COLO668 (cell line): ENCODE measurements at regions not wholly inside any gene's neighbourhood (a gene's known extent, or its start where the extent isn't known, plus 50 kb on each side); places are given as distances from the start of the nearest gene placed in this dataset.
A peak's percentile ranks its signal among the peaks of the same experiment; 100 is the strongest.
"Not testable (repeated sequence)": the region's sequence is repeated elsewhere in the genome, so short reads cannot be mapped to it uniquely, and the experiment has no call there.

Experiments
- DNase-seq: peaks from one replicate; lab custom pipeline; 2025; ENCODE audit not compliant: unreplicated experiment; lab: John Stamatoyannopoulos, UW

DNA sequence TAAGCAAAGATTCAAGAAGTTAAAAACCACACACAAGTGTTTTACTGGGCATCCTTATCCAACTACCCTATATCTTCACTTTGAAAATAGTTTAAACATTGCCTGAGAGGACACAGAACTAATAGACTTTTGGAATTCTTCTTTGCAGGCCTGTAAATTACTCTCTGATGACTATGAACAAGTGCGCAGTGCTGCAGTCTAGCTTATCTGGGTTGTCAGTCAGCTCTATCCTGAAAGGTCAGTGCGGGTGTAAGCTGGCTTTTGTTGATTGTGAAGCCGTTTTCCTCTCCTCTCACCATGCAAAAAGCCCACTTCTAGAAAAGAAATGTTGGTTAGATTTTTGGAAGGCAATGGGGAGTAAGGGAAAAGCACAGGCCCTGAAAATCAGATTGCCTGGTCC, 143.6 kb upstream of the ERV3-1 start:
- not testable (repeated sequence) for DNase-seq

DNA sequence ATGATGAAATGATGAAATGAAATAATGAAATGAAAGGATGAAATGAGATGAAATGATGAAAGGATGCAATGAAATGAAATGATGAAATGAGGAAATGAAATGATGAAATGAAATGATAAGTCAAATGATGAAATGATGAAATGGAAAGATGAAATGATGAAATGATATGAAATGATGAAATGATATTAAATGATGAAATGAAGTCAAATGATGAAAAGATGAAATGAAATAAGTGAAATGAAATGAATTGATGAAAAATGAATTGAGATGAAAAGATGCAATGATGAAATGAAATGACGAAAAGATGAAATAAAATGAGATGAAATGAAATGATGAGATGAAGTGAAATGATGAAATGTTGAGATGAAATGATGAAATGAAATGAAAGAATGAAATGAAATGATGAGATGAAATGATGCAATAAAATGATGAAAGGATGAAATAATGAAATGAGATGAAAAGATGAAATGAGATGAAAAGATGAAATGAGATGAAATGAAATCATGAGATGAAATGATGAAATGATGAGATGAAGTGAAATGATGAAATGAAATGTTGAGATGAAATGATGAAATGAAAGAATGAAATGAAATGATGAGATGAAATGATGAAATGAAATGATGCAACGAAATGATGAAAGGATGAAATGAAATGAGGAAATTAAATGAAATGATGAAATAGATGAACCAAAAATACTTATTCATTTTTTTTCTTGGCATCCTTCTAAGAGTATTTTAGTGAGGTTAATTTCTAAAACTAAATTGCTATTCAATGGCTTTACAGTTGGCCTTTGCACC, 139.8 kb upstream of the ERV3-1 start:
- DNase-seq: not testable (repeated sequence)

- DNase-seq: not testable (repeated sequence)
These were observed 139.2 kb upstream of the ERV3-1 start for GRCh38 chr7:65145710-65146109.

GRCh38 chr7:65145008-65145407, 138.5 kb upstream of the ERV3-1 start:
- not testable (repeated sequence) for DNase-seq

- not testable (repeated sequence) for DNase-seq
These were observed 138.1 kb upstream of the ERV3-1 start for GRCh38 chr7:65144557-65144956.

DNA sequence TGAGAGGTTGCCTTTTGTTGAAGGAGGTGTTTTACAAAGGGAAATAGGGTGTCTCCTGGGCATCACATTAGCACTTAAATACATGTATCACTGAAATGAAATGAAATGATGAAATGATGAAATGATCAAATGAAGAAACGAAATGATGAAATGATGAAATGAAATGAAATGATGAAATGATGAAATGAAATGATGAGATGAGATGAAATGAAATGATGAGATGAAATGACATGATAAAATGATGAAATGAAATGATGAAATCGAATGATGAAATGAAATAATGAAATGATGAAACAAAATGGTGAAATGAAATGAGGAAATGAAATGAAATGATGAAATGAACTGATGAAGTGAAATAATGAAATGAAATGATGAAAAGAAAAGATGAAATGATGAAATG, 137.6 kb upstream of the ERV3-1 start:
- not testable (repeated sequence) for DNase-seq

GRCh38 chr7:65141894-65142293, 135.4 kb upstream of the ERV3-1 start:
- DNase-seq: not testable (repeated sequence)

- DNase-seq: not testable (repeated sequence)
These were observed 134.9 kb upstream of the ERV3-1 start for GRCh38 chr7:65141405-65141778.

DNA sequence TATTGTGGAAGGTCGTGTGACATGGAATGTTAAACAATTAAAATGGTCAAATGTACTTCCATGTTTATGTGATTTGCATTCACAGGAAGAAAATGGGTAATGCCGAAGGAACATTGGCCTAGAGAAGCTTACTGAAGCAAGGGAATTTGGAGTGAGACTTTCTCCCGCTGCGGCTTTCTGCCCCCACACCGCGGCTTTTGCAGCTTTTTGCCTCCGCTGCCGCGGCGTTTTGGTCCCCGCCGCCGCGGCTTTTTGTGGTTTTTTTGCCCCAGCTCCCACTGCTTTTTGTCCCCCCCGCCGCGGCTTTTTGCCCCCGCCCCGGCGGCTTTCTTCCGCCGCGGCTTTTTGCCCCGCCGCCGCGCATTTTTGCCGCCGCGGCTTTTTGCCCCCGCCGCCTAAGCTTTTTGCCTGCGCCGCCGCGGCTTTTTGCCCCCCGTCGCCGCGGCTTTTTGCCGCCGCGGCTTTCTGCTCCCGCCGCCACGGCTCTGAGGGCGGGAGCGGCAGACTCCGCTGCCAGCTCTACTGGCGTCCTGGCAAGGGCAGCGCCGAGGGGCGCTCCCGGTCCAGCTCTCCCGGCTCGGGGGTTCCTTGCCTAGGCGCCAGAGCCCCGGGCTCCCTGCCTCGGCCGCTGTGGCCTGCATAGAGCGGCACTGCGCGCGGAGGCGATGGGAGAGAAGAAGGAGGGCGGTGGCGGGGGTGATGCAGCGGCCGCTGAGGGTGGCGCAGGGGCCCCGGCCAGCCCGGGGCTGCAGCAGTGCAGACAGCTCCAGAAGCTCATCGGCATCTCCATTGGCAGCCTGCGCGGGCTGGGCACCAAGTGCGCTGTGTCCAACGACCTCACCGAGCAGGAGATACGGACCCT, 134.3 kb upstream of the ERV3-1 start:
- peak; percentile 32 for DNase-seq

GRCh38 chr7:65136850-65137249, 130.4 kb upstream of the ERV3-1 start:
- not testable (repeated sequence) for DNase-seq

DNA sequence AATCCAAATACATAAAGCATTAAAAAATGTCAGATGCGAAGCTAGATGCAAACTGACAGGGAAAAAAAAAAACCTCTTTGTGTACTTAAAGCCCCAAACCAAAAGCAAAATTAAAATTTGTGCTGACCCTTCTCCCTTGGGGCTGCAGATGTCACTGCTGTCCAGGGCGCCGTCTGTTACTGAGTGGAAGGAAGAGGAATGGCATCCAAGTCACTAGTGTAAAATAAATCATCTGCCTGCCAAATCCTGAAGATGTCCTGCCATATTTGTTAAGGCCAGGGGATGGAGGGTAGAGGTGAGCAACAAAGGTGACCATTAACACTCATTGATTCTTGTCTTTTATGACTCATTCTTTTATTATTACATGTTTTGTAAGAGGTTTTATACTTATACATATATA, 126.6 kb upstream of the ERV3-1 start:
- not testable (repeated sequence) for DNase-seq

DNA sequence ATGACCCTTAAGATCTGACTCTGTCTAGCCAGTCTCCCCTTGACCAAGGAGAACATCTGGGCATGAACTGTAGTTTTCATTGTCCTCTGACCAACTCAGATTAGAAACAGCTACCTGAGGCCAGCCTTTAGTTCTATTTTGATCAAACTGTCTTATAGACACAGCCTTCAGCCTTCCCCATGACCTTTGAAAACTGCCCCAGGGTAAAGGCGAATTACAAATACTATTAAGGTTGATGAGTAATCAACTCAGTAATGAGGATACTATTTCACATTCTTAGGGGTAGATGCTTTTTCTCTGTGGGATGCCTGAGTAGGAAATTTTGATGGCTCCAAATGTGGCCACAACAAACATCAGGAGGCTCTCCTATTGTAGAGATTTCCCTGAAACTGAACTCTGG, 125.8 kb upstream of the ERV3-1 start:
- DNase-seq: not testable (repeated sequence)

- DNase-seq: not testable (repeated sequence)
These were observed 120.9 kb upstream of the ERV3-1 start for GRCh38 chr7:65127364-65127763.

- DNase-seq: not testable (repeated sequence)
These were observed 118.1 kb upstream of the ERV3-1 start for GRCh38 chr7:65124600-65124999.

DNA sequence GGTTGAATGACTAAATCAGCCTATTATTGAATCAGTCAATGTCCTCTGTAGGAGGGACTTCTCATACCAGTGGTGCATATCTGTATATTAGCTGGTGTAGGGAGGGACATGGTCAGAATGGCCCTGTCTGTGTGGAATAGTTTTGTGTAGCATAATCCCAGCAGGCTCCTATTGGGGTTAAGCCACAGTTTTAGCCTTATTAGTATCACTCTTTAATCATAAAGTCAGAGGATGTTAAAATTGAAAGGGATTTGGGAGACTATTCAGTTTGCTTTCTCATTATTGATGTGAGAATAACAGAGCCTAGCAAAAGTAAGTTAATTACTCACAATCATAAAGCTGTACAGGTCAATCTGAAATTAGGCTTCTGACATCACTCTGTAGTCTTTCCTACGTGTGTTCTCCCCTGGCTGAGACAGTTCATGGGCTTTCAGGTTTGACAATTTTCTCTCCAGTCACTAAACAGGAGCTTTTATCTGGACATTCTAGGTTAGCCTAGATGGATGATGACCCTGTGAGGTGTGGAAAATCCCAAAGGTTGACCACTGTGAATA, 99.2 kb upstream of the ERV3-1 start:
- not testable (repeated sequence) for DNase-seq

- DNase-seq: not testable (repeated sequence)
These were observed 94.0 kb upstream of the ERV3-1 start for GRCh38 chr7:65100499-65100898.

DNA sequence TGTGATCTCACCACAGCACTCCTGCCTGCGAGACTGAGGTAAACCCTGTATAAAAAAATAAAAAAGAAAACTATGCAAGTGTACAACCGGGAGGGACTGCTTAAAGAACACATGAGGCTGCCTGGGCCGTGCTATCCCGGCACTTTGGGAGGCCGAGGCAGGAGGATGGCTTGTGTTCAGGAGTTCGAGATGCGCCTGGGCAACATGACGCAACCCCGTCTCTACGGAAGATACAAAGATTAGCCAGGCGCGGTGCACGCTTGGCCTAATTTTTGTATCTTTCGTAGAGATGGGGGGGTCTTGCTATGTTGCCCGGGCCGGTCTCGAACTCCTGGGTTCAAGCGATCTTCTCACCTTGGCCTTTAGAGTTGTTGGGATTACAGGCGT, 75.2 kb upstream of the ERV3-1 start:
- DNase-seq: not testable (repeated sequence)

DNA sequence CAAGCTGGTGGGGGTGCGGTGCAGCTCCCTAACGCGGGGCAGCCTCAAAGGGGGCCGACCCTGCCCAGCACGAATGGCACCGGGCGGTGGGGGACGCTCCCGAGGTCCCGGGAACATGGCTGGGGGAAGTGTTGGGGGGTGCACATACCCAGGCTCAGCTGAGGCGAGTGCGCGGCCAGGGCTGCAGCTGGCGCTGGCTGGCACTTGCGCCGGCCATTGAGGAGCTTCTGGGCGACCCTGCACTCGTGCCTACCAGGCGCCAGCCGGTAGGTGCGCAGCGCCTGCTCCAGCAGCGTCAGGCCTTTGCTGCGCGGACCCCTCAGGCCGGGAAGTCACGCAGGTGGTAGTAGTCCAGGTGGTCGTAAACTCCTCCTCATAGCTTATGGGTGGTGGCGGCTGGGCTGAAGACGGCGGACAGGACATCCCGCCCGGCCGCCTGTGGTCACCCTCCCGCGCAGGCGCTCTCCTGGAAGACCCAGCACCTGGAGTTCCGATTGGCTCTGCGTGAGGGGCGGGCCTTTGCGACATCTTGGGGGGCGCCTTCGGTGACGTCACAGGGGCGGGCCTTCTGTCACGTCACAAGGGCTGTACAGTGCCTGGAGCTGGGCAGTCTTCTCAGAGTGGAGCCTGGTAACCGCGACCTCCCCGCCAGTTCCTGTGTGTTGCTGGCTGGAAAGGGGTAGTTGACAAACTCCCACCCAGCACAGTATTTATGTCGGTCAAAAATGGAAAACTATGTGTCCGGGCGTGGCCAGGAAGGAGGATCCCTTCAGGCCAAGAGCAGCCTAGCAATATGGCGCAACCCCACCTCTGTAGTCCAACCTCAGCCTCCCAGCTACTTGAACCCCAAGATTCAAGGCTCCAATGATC, 74.5 kb upstream of the ERV3-1 start:
- peak; percentile 88 for DNase-seq

- not testable (repeated sequence) for DNase-seq
These were observed 68.5 kb upstream of the ERV3-1 start for GRCh38 chr7:65074959-65075358.

DNA sequence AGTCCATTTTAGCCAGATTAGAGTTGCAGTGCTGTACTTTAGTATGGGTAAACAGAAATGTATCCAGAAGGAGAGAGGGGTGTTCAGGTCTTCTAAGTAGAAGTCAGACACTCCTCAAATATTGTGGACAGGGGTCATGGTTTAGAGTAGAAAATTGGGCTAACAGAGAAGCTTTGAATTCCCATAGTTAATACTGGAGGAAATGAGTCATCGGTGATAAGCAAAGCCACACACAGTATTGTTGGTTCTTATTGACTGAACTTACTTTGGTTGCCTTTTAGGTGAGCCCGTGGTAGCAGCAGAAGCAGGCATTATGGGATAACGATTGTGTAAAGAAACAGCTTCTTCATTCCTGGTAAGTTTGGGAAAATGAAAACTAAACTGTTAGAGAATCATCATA, 66.7 kb upstream of the ERV3-1 start:
- DNase-seq: not testable (repeated sequence)
